ENCODE measurements at regions not wholly inside any gene's neighbourhood (a gene's known extent, or its start where the extent isn't known, plus 50 kb on each side); places are given as distances from the start of the nearest gene placed in this dataset.

GRCh38 chr5:167950126-167950721, 341.2 kb upstream of the WWC1 start:
- intact Hi-C loops (cut with micrococcal nuclease) (no loop called here), dilution Hi-C loops (cut with MboI; ENCODE audit: extremely low pct_ligation_motif_present, low sequenced_read_pairs) (no loop called here)
- TF ChIP-seq, protein P1, sequence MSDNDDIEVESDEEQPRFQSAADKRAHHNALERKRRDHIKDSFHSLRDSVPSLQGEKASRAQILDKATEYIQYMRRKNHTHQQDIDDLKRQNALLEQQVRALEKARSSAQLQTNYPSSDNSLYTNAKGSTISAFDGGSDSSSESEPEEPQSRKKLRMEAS (IDR thresholded peaks at IDR 0.05; ENCODE audit: insufficient read depth, insufficient read length): no peak
- no peak for TF ChIP-seq CTCF (IDR thresholded peaks at IDR 0.05; ENCODE audit: extremely low read depth in 1 of 2, insufficient read depth in 1 of 2, low read depth in 1 of 2, low read length in 2 of 2)
- no peak for TF ChIP-seq EZH2 (IDR thresholded peaks at IDR 0.05; ENCODE audit: borderline replicate concordance, low read depth, low read length, severe bottlenecking)
- no peak for TF ChIP-seq POLR2AphosphoS5 (IDR thresholded peaks at IDR 0.05; ENCODE audit: insufficient read depth, low read depth, low read length)
- no peak for TF ChIP-seq GATA2 (IDR thresholded peaks at IDR 0.05; ENCODE audit: insufficient read depth, insufficient read length, low read depth, low read length)
- TF ChIP-seq MYC (IDR thresholded peaks at IDR 0.05; ENCODE audit: low read depth, low read length): no peak
- no peak for TF ChIP-seq JUN (IDR thresholded peaks at IDR 0.05; ENCODE audit: borderline replicate concordance, insufficient read depth, insufficient read length, low read depth)
- no peak for TF ChIP-seq FOS (IDR thresholded peaks at IDR 0.05; ENCODE audit: borderline replicate concordance, insufficient read depth, low read length)
- TF ChIP-seq POLR2A (IDR thresholded peaks at IDR 0.05; ENCODE audit: low read depth, low read length): no peak
- Histone ChIP-seq H3K9me3 (replicated peaks; ENCODE audit: control insufficient read depth, insufficient read depth, low read length) (peaks cover 3% of the 10 kb centered on the region), H4K20me1 (replicated peaks; ENCODE audit: control insufficient read depth, extremely low read depth, insufficient read depth, low read length) (no peaks in the 10 kb centered on the region), H3K36me3 (ENCODE audit: control insufficient read depth in 2 of 2, extremely low read depth in 1 of 2, insufficient read depth in 2 of 2, low read length in 2 of 2) (no peaks in the 10 kb centered on the region), H2AFZ (ENCODE audit: low read depth, low read length) (no peak overlapping the region), H3K4me3 (replicated peaks in 1 of 3; ENCODE audit: insufficient read depth in 1 of 3, low read depth in 1 of 3, low read length in 3 of 3) (no peak overlapping the region), H3K79me2 (ENCODE audit: control insufficient read depth, insufficient read depth, low read length) (no peaks in the 10 kb centered on the region), H3K4me2 (ENCODE audit: insufficient read depth, low read length) (no peak overlapping the region), H3K27ac (ENCODE audit: insufficient read depth, low read depth, low read length) (no peak overlapping the region), H3K9ac (replicated peaks; ENCODE audit: extremely low read depth, insufficient read depth, low read length) (no peak overlapping the region), H3K4me1 (ENCODE audit: control insufficient read depth, extremely low read depth, insufficient read depth, low read length) (no peaks in the 10 kb centered on the region), H3K27me3 (ENCODE audit: control insufficient read depth in 2 of 2, insufficient read depth in 2 of 2, low read length in 2 of 2) (no peaks in the 10 kb centered on the region), H3K9me1 (replicated peaks; ENCODE audit: control insufficient read depth, extremely low read depth, insufficient read depth, low read length) (no peaks in the 10 kb centered on the region)
- no TSS peak for BruUV-seq (replicated peaks)
- ChIA-PET POLR2A (no interaction called here), CTCF (no interaction called here)
- DNase-seq (ENCODE audit: low read depth, low spot score) (no peak), FAIRE-seq (no peak)

Data from endothelial cell of umbilical vein (primary cell).